Embryonic facial prominence (tissue), 1 donor: ENCODE measurements at regions not wholly inside any gene's neighbourhood (a gene's known extent, or its start where the extent isn't known, plus 50 kb on each side); places are given as distances from the start of the nearest gene placed in this dataset.

Experiments used
- DNase-seq: peaks from one replicate; pipeline ENCODE4 v3.0.0-alpha.2; 2016; ENCODE audit errors: extremely low spot score

DNA sequence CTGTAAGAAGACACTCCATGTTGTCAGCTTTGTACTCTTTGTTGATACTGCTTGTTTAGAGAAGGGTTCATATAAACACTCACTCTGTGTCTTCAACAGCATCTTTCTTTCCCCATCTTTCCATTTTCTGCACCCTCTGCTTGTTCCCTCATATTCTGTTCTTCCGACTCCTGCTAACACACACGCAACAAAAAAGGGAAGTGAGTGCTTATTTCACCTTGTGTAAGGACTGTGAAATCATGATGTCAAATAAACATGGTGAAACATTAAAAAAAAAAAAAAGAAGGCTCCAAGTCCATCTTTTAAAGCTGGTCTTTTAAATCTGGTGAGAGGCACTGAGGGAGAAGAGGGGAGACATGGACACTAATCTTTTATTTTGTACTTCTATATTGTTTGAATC, 145.4 kb downstream of the RPAP3 start:
- DNase-seq = no peak

DNA sequence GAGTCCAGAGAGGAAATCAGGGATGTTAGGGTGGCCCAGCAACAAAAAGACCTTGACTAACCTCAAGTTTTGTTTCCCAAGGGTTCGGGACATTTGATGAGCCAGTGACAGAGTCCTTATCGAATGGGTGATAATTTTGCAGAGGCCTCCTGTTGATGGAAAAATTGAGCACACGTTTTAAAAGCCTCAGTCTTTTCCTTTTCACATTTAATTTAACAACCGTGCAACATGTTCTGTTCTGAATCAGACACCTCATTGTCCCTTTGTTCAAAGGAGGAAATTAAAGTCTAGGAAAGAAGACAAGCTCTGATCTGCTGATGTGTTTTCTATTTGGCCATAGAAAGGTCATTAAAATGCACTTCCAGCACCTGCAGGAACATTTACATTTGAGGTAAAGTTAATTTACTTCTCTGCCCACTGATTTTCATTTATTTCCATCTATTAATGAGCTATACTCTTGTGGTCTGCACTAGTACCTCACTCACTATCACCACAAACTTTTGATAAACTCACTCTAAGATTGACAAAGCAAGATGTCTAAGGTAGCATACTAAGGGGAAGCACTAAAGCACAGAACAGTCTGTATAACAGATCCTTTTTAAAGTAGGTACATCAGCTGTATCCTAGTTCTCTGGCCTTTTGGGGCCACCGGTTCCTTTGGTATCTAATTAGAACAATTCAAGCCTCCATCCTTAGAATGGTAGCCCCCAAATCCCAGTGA, 147.0 kb downstream of the RPAP3 start:
- DNase-seq = no peak

DNA sequence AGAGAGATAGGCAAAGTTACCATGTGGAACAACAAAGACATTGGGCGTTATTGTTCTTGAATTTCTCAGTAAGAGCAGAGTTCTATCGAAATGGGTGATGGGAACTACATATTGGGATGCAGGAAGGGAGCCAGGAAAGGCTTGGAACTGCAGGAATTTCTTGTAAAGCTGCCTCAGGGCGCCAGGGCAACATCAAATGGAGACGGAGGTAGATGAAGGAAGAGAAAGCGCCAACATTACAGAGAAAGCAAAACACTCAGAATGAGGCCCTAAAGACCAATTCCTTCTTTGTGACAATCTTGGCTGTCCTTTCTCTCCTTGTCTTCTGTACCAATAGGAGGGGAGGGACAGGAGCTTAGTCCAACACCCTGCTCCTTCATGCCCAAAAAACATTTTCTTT, 148.4 kb downstream of the RPAP3 start:
- DNase-seq = no peak

GRCh38 chr12:47556261-47557030, 149.4 kb downstream of the RPAP3 start:
- DNase-seq = no peak

- no peak for DNase-seq
Measured at GRCh38 chr12:47554046-47554653, 151.7 kb downstream of the RPAP3 start.

- no peak for DNase-seq
Measured at GRCh38 chr12:47553266-47553665, 152.6 kb downstream of the RPAP3 start.

- DNase-seq = no peak
Measured at GRCh38 chr12:47551426-47551851, 154.4 kb downstream of the RPAP3 start.

GRCh38 chr12:47549258-47549657, 156.6 kb downstream of the RPAP3 start:
- no peak for DNase-seq

- no peak for DNase-seq
Measured at GRCh38 chr12:47548401-47548800, 157.4 kb downstream of the RPAP3 start.

DNA sequence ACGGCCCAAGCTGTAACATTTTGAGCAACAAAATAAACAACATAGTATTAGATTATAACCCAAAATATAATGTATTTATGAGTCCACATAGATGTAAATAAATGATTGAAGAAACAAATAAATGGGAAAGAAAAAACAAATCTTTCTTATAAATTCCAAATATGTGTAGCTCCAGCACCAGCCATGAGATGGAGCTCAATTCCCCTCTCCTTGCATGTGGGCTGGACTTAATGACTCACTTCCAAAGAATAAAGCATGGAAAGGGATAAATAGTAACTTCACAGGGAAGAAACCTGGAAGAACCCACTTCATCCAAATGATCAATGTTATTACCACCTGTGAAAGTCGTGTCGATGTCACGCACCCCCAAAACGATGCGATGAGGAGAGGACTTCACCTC, 158.8 kb downstream of the RPAP3 start:
- DNase-seq = no peak

GRCh38 chr12:47545938-47546609, 159.8 kb downstream of the RPAP3 start:
- no peak for DNase-seq

DNA sequence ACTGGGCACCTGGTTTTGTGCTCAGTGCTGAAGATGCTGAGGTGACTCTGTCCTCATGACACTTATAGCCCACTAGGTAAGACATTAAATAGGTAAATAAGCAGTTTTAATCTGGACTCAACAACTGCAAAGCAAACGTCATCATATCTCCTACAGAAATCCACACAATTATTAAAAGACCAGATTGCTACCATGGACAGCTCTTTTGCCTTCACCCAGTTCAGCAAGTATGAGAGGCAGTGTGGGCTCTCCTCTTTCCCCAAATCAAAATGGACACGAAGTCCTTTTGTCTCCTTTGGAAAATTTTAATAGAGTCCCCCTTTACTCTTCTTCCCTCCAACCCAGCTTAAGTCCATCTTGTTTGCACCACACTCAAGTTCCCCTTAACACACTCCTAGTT, 171.1 kb downstream of the RPAP3 start:
- DNase-seq = peak; percentile 20

DNA sequence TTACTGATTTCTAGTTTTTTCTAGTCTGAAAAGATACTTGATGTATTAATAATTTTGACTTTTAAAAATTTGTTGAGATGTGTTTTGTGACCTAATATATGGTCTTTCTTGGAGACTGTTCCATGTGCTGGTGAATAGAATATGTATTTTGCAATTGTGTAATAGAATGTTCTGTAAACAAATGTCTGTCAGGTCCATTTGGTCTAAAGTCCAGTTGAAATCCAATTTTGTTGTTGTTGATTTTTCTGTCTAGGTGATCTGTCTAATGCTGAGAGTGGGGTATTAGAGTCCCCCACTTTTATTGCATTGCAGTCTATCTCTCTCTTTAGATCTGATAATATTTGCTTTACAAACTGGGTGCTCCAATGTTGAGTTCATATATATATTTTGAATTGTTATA, 175.8 kb downstream of the RPAP3 start:
- DNase-seq = no peak

- DNase-seq = no peak
Measured at GRCh38 chr12:47527816-47528215, 178.0 kb downstream of the RPAP3 start.

- DNase-seq = no peak
Measured at GRCh38 chr12:47520029-47520428, 185.8 kb downstream of the RPAP3 start.

DNA sequence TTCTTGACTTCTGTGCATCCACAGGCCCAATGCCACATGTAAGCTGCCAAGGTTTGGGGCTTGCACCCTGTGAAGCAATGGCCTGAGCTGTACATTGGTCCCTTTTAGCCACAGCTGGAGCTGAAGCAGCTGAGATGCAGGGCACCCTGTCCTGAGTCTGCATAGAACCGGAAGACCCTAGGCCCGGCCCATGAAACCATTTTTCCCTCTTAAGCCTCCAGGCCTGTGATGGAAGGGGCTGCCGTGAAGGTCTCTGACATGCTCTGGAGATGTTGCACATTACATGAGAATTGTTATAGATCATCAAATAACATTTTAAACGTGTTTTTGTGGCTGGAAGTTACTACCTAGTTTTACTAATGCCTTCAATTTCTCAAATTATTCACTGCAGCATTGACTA, 188.7 kb downstream of the RPAP3 start:
- DNase-seq = no peak

GRCh38 chr12:47509398-47509851, 196.4 kb downstream of the RPAP3 start:
- no peak for DNase-seq

- no peak for DNase-seq
Measured at GRCh38 chr12:47507221-47507620, 198.6 kb downstream of the RPAP3 start.

- DNase-seq = no peak
Measured at GRCh38 chr12:47504775-47505446, 200.9 kb downstream of the RPAP3 start.

DNA sequence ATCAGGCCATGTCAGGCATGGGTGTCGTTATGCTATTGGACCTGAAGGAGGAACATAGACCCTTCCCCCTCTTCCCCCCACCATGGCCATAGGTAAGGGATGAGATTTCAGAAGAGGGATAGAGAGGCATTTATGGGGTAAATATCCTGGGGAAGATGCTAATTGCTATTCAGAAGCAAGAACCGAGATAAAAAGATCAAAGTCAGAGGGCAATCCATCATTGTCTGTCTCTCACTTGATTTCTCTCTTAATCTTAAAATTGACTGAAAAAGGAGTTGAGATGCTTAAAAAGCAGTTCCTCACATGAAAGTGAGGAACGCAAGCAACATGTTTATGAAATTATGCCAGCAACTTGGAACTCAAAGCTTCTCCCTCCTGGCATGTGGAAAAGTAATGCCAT, 212.0 kb downstream of the RPAP3 start:
- DNase-seq = no peak

DNA sequence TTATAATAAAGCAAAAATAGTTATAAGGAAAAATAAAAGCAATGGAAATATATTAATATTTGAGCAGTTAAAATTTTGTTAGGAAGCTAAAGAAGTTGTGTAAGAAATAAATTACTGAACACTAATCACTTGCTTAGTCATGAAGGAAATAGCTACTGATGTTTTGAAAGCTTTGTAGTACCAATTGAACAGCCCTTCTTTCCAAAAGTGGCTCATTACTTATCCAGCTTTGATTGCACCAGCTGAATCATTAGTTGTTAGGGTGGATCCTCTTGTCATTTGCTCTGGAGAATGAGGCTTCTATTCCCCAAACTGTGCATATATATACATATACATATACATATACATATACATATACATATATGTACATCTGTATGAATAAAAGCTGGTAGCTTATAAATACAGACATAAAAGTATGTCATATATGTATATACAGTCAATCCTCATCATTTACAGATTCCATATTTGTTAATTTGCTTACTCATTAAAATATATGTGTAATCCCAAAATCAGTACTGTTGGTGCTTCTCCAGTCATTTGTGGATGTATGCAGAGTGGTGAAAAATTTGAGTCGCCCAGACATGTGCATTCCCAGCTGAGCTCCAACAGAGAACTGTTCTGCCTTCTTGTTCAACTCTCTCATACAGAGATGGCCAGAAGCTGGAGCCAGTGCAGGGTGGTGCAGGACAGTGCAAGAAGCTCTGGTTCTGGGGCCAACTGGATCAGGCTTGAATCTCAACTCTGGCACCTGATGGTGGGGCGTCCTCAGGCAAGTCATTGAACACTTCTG, 214.1 kb downstream of the RPAP3 start:
- DNase-seq = no peak
